ENCODE measurements at regions not wholly inside any gene's neighbourhood (a gene's known extent, or its start where the extent isn't known, plus 50 kb on each side); places are given as distances from the start of the nearest gene placed in this dataset.

DNA sequence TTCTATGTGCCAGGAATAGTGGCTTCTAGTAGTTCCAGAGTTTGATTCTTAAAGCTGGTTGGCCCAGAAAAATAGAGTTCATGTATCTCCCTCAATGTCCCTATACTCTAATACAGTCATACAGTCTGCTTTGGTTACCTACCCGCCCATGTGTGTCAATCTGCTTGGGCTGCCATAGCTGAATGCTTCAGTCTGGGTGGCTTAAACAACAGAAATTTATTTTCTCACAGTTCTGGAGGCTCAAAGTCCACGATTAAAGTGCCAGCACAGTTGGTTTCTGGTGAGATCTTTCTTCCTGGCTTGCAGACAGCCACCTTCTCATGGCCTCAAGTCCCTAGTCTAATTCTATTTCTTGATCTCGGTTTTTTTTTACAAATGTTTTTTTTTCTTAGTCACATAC, 1739.0 kb downstream of the MAT2B start:
- DNase-seq = no peak

GRCh38 chr5:165258197-165258771, 1752.9 kb downstream of the MAT2B start:
- DNase-seq = no peak

DNA sequence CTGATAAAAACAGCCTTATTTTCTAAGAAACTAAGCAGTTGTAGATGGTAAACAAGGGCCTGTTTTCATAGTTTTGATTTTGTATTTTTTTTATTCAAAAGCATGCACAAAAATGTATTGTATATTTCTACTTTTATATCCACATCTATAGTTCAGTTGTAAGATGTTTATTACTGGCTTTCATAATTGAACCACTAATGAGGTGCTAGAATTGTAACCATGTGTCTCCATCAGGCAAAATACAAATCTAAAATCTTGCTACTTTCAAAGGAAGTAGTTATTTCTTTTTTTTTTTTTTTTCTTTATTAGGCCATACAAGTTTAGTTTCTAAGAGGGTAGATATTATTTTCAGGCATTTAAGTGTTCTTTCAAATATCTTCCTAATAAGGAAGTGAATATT, 1755.0 kb downstream of the MAT2B start:
- no peak for DNase-seq

GRCh38 chr5:165263536-165263935, 1758.1 kb downstream of the MAT2B start:
- no peak for DNase-seq

- DNase-seq = no peak
These were observed 1761.5 kb downstream of the MAT2B start for GRCh38 chr5:165266939-165267338.

DNA sequence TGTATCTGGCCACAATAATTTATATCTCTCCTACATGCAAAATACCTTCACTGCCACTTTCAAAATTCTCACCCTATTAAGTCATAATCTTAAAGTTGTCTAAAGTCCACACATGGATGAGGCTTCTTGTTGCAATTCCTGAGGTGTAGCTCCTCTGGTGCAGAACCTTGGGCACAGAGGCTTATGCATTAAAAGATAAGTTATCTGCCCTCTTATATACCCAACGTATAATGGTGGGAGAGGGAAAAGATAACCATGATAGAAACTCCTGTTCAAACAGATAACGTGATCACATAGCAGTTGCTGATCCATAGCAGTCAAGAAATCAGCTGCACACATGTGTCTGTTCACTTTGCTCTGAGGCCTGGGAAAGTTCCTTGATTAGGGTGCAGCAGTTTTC, 1767.0 kb downstream of the MAT2B start:
- no peak for DNase-seq

DNA sequence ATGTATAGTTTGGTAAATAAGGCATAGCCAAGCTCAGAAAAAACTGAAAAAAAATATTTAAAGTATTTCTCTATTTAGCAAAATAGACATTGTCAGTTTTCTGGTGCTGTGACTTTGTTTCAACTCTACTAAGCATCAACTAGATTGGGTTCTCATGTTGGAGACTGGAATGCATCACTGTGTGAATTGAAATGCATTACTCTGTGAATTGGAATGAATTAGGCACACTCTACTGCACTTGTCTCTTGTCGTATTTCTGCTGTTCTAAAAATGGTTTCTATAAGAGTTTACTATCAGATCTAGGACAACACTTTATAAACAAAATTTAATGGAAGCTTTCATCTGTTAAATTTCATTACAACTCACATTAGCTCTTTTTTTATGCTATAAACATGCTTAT, 1772.2 kb downstream of the MAT2B start:
- DNase-seq = no peak

DNA sequence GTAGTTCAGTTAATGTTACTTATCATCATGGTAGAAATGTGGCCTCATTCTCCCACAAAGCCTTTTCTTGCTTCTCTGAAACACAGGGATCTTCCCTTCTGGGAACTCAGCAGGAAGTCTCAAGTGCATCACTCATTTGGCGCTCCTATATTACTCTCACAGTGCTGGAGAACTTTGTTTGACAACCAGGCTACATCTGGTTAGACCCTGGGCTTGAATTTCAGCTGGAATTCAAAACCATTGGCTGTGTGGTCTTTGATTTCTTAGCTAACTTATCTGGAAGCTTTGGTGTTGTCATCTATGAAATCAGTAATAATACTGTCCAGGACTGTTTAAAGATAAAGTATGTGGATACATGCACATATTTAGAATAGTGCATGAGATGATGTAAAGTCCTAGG, 1777.1 kb downstream of the MAT2B start:
- DNase-seq = no peak

DNA sequence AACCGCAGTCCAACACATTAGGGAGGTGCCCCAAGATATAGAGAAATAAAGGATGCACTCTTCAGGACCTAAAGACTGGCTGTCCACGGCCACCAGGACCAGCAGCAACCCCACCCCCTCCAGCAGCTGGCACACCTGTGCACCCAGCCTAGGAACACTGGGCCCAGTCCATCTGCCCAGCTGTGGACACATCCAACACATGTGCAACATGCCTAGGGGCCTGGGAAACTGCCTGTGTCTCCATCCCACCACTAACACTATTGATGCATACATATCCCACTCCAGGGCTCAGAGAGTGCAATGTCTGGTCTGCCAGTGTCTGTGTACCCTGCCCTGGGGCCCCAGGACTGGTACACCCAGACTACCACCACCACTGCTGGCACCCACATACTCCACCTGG, 1781.3 kb downstream of the MAT2B start:
- DNase-seq = no peak

DNA sequence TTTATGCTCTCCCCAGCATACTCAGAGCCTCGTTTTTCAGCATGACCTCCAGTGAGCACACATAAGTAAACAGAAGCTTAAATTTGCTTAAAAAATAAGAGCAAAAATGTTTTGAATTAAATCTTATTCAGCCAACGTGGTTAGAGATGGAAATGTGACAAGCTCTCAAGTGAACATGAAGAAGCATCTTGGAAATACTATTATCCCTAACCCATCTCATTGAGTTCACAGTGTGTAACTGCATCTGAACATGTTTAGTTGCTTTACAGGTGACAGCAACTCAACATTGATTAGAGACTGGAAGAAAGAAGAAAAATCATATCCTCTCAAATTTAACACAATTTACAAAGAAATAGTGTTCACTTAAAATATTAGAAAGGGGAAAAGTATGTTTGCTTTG, 1785.1 kb downstream of the MAT2B start:
- DNase-seq = no peak

GRCh38 chr5:165296401-165297130, 1791.1 kb downstream of the MAT2B start:
- no peak for DNase-seq

GRCh38 chr5:165304193-165304827, 1798.9 kb downstream of the MAT2B start:
- no peak for DNase-seq

- DNase-seq = no peak
These were observed 1800.2 kb downstream of the MAT2B start for GRCh38 chr5:165305596-165305995.

DNA sequence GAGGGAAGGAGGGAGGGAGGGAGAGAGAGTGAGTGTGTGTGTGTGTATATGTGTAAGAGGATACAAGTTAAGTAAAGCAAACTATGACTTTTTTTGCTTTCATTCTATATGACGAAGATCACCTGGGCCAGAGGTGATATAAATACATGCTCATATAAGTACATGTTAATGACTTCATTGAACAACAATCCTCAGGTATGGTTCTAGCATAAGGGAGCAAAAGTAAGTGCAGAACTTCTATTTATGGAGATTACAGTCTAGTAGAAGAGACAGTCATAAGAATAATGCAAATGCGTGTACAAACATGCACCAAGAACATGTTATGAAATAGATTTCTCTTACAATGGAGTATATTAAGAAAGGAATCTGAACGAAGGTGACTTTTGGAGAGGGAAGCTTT, 1804.0 kb downstream of the MAT2B start:
- no peak for DNase-seq

DNA sequence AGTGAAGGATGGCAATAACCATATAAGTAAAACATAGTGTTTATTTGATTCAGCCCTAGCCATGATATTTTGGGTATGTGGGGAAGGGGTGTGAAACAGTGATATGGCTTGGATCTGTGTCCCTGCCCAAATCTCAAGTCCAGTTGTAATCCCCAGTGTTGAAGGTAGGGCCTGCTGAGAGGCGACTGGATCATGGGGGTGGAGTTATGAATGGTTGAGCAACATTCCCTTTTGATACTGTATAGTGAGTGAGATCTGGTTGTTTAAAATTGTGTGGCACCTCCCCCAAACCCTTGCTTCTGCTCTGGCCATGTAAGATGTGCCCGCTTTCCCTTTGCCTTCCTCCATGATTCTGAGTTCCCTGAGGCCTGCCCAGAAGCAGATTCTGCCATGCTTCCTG, 1804.6 kb downstream of the MAT2B start:
- DNase-seq = no peak

DNA sequence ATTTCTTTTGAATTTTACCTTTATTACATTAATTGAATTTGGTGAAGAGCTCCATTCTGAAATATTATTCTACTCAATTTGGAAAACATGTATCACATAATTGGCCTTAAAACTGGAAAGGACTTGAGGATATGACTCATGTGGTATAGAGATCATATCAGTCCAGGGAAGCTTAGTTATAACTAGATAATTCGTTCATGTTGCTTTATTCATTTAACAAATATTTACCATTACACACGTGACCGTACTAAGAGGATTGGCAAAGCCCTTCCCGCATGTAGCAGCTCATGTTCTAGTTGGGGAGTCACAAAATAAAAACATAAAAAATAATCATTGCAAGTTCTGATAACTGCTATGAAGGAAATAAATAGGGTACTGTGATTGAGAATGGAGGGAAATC, 1816.5 kb downstream of the MAT2B start:
- no peak for DNase-seq

DNA sequence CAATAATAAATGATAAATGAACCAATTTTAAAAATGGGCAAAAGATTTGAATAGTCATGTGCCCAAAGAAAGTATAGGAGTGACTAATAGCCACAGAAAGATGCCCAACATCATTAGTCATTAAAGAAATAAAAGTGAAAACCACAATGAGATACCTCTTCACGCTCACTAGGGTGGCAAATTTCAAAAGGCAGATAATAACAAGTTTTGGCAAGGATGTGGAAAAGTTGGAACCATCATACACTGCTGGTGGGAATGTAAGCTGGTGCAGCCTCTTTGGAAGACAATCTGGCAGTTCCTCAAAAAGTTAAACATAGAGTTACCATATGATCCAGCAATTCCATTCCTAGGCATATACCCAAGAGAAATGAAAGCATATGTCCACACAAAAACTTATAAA, 1819.8 kb downstream of the MAT2B start:
- DNase-seq = no peak

DNA sequence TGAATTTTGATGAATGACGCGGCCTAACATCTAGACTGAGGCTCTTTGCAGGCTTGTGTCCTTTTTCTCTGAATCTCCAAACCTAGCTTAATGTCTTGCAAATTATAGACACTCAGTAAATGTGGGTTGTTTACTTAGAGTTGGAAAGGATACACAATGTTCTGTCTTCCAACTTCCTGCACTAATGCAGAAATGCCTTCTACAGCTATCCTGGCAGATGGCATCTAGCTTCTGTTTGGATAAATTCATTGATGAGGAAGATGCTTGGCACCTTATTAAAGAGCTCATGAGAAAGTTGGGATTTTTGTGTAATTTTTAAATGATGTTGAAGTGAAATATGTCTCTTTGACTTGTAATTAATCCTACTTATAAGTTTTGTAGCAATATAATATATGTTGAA, 1822.2 kb downstream of the MAT2B start:
- DNase-seq = no peak

GRCh38 chr5:165328846-165329245, 1823.4 kb downstream of the MAT2B start:
- no peak for DNase-seq

DNA sequence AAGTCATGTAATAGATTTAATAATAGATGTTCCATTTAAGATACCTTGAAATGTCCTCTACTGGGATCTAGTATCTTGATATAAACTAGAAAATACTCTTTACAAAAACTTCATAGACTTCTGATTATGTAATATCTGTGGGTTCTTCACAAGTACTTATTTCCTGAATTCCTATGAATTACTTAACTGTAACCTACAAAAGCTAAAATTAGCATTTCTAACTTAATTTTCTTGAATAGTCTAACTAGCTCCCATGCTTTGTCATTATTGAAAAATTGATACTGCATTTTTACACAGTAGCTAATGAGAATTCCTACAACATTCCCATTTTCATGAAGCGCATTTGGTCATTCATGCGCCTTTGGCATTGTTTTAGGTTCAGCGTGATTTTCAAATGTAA, 1828.2 kb downstream of the MAT2B start:
- no peak for DNase-seq

- no peak for DNase-seq
These were observed 1828.8 kb downstream of the MAT2B start for GRCh38 chr5:165334201-165334600.

- no peak for DNase-seq
These were observed 1844.3 kb downstream of the MAT2B start for GRCh38 chr5:165349735-165350134.

DNA sequence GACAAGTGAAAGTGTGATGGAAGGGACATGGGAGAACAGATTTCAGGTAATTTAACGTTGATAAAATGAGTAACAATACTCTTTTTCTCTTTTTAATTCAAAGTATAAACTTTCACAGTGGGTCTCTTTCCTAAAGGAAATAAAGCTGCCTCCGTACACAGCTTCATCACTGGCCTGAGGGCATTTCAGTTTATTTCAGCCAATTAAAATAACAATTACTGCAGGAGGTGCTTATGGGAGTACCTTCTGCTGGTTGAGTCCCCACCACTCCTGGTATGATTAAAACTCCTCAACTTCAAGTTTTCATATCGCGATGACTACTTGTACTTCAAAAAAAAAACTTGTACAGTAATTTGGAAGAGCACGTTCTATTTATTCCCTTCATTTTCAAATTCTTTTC, 1845.9 kb downstream of the MAT2B start:
- no peak for DNase-seq

DNA sequence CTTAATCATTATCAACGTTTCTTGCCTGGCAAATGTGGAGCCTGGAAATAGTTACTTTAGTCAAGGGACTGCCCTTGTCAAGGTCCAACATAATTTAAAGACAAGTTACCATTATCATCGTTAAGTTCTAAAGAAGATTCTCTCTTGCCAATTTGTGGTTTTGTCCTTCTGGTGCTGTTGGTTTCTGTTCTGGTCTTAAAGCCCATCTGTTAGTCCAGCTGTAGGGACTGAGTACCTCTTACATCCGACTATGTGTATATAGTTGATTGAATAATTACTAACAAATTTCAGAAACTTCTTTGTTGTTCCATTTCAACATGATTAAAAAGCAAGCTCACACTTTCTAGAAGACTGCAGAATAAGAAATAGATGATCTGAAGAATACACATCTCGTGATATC, 1854.9 kb downstream of the MAT2B start:
- no peak for DNase-seq

All from T-helper 2 cell (primary cell).